ENCODE measurements at regions not wholly inside any gene's neighbourhood (a gene's known extent, or its start where the extent isn't known, plus 50 kb on each side); places are given as distances from the start of the nearest gene placed in this dataset.

- TF ChIP-seq, protein P1, sequence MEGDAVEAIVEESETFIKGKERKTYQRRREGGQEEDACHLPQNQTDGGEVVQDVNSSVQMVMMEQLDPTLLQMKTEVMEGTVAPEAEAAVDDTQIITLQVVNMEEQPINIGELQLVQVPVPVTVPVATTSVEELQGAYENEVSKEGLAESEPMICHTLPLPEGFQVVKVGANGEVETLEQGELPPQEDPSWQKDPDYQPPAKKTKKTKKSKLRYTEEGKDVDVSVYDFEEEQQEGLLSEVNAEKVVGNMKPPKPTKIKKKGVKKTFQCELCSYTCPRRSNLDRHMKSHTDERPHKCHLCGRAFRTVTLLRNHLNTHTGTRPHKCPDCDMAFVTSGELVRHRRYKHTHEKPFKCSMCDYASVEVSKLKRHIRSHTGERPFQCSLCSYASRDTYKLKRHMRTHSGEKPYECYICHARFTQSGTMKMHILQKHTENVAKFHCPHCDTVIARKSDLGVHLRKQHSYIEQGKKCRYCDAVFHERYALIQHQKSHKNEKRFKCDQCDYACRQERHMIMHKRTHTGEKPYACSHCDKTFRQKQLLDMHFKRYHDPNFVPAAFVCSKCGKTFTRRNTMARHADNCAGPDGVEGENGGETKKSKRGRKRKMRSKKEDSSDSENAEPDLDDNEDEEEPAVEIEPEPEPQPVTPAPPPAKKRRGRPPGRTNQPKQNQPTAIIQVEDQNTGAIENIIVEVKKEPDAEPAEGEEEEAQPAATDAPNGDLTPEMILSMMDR (conservative IDR thresholded peaks at IDR 0.05; ENCODE audit: low read depth, low read length), result peak; percentile 61
- no peak for TF ChIP-seq EZH2 (IDR thresholded peaks at IDR 0.05; ENCODE audit: borderline replicate concordance, low read depth, low read length, poor library complexity, severe bottlenecking)
- ChIA-PET CTCF (no interaction called here), POLR2A (ENCODE audit: low non-redundant PET) (no interaction called here)
- DNase-seq (ENCODE audit: low spot score), result peak; percentile 8
- intact Hi-C loops (cut with micrococcal nuclease; ENCODE audit: unreplicated experiment), result no loop called here
- no peak overlapping the region for H3K27ac ChIP-seq (ENCODE audit: low read depth, low read length, poor library complexity, severe bottlenecking)
- peak overlapping the region; percentile 24 for H3K4me3 ChIP-seq (ENCODE audit: low read depth, low read length, poor library complexity, severe bottlenecking)
- no peaks in the 10 kb centered on the region for H3K9me3 ChIP-seq (ENCODE audit: low read depth, low read length, poor library complexity, severe bottlenecking)
- BruUV-seq (replicated peaks), result no TSS peak
- H3K4me1 ChIP-seq (ENCODE audit: insufficient read depth, low read length, poor library complexity, severe bottlenecking), result no peaks in the 10 kb centered on the region
- H3K36me3 ChIP-seq (ENCODE audit: insufficient read depth, low read length, poor library complexity, severe bottlenecking), result no peaks in the 10 kb centered on the region
- no peaks in the 10 kb centered on the region for H3K27me3 ChIP-seq (replicated peaks; ENCODE audit: insufficient read depth, low read depth, low read length, poor library complexity)
Measured at GRCh38 chr6:87832025-87832825, 130.2 kb upstream of the AKIRIN2 start.

GRCh38 chr6:87830907-87831306, 128.9 kb upstream of the AKIRIN2 start:
- Histone ChIP-seq H3K27me3 (replicated peaks; ENCODE audit: insufficient read depth, low read depth, low read length, poor library complexity) (no peaks in the 10 kb centered on the region), H3K4me3 (ENCODE audit: low read depth, low read length, poor library complexity, severe bottlenecking) (no peak overlapping the region), H3K4me1 (ENCODE audit: insufficient read depth, low read length, poor library complexity, severe bottlenecking) (no peaks in the 10 kb centered on the region), H3K9me3 (ENCODE audit: low read depth, low read length, poor library complexity, severe bottlenecking) (no peaks in the 10 kb centered on the region), H3K27ac (ENCODE audit: low read depth, low read length, poor library complexity, severe bottlenecking) (no peak overlapping the region), H3K36me3 (ENCODE audit: insufficient read depth, low read length, poor library complexity, severe bottlenecking) (no peaks in the 10 kb centered on the region)
- TF ChIP-seq EZH2 (IDR thresholded peaks at IDR 0.05; ENCODE audit: borderline replicate concordance, low read depth, low read length, poor library complexity, severe bottlenecking), result no peak
- TF ChIP-seq, protein P1 (conservative IDR thresholded peaks at IDR 0.05; ENCODE audit: low read depth, low read length), result no peak
- CTCF ChIA-PET, result no interaction called here
- no TSS peak for BruUV-seq (replicated peaks)
- intact Hi-C loops (cut with micrococcal nuclease; ENCODE audit: unreplicated experiment), result no loop called here
- POLR2A ChIA-PET (ENCODE audit: low non-redundant PET), result no interaction called here
- DNase-seq (ENCODE audit: low spot score), result no peak

- Histone ChIP-seq H3K4me1 (ENCODE audit: insufficient read depth, low read length, poor library complexity, severe bottlenecking) (no peaks in the 10 kb centered on the region), H3K27ac (ENCODE audit: low read depth, low read length, poor library complexity, severe bottlenecking) (no peak overlapping the region), H3K36me3 (ENCODE audit: insufficient read depth, low read length, poor library complexity, severe bottlenecking) (no peaks in the 10 kb centered on the region), H3K4me3 (ENCODE audit: low read depth, low read length, poor library complexity, severe bottlenecking) (no peak overlapping the region), H3K27me3 (replicated peaks; ENCODE audit: insufficient read depth, low read depth, low read length, poor library complexity) (no peaks in the 10 kb centered on the region), H3K9me3 (ENCODE audit: low read depth, low read length, poor library complexity, severe bottlenecking) (no peaks in the 10 kb centered on the region)
- CTCF ChIA-PET, result no interaction called here
- no peak for DNase-seq (ENCODE audit: low spot score)
- POLR2A ChIA-PET (ENCODE audit: low non-redundant PET), result no interaction called here
- BruUV-seq (replicated peaks), result no TSS peak
- intact Hi-C loops (cut with micrococcal nuclease; ENCODE audit: unreplicated experiment), result no loop called here
- TF ChIP-seq EZH2 (IDR thresholded peaks at IDR 0.05; ENCODE audit: borderline replicate concordance, low read depth, low read length, poor library complexity, severe bottlenecking), result no peak
- TF ChIP-seq, protein P1 (conservative IDR thresholded peaks at IDR 0.05; ENCODE audit: low read depth, low read length), result no peak
Measured at GRCh38 chr6:87829622-87830121, 127.6 kb upstream of the AKIRIN2 start.
